H1 (cell line): ENCODE measurements at regions not wholly inside any gene's neighbourhood (a gene's known extent, or its start where the extent isn't known, plus 50 kb on each side); places are given as distances from the start of the nearest gene placed in this dataset.

Experiments
- CTCF ChIA-PET: fragments of 300-600 bp; sonication (Branson Sonifier 250); formaldehyde crosslinking; loops from one replicate; lab custom pipeline; 2021; ENCODE audit not compliant: partially characterized antibody; lab: Charles Lee
- POLR2A ChIA-PET: fragments of 300-600 bp; sonication (Branson Sonifier 250); formaldehyde crosslinking; loops from one replicate; lab custom pipeline; 2021; ENCODE audit warnings: inconsistent platforms; ENCODE audit not compliant: partially characterized antibody; lab: Charles Lee
- DNase-seq, 2 experiments: peaks; one replicate each; pipeline versions ENCODE4 v3.0.0 to v3.0.0-alpha.2; 2010 to 2022; ENCODE audit warnings: low spot score in 2 of 2, low read depth in 1 of 2, mixed read lengths in 1 of 2
- FAIRE-seq: peaks from 2 replicates; lab custom pipeline; 2011; peaks lifted over from hg19 to GRCh38; lab: Jason Lieb, UNC
- H2AFZ ChIP-seq: 2 replicates; pipeline ENCODE4 v1.8.1; 2012; ENCODE audit warnings: low read length, inconsistent platforms
- H2AK5ac ChIP-seq: 2 replicates; pipeline ENCODE4 v1.6.1; 2013; ENCODE audit warnings: low read depth, low read length
- H2BK120ac ChIP-seq: replicated peaks from 2 replicates; pipeline ENCODE3; 2013; ENCODE audit warnings: low read depth, low read length, inconsistent platforms
- H2BK12ac ChIP-seq: 2 replicates; pipeline ENCODE4 v1.6.1; 2013; ENCODE audit warnings: low read depth, low read length
- H2BK15ac ChIP-seq: 2 replicates; pipeline ENCODE4 v1.6.1; 2013; ENCODE audit warnings: low read length
- H2BK20ac ChIP-seq: 2 replicates; pipeline ENCODE4 v1.6.1; 2013; ENCODE audit warnings: low read length
- H2BK5ac ChIP-seq: 2 replicates; pipeline ENCODE4 v1.6.1; 2013; ENCODE audit warnings: low read depth, low read length
- H3K14ac ChIP-seq: 2 replicates; pipeline ENCODE4 v1.6.1; 2013; ENCODE audit warnings: inconsistent platforms; ENCODE audit not compliant: insufficient read length
- H3K18ac ChIP-seq: 2 replicates; pipeline ENCODE4 v1.6.1; 2013; ENCODE audit warnings: low read length; ENCODE audit errors: extremely low read depth
- H3K23ac ChIP-seq: 2 replicates; pipeline ENCODE4 v1.6.1; 2013; ENCODE audit warnings: inconsistent platforms; ENCODE audit not compliant: insufficient read length
- H3K23me2 ChIP-seq: 2 replicates; pipeline ENCODE4 v1.6.1; 2013; ENCODE audit warnings: low read depth, low read length
- H3K27ac ChIP-seq: 2 replicates; pipeline ENCODE4 v1.6.1; 2011; ENCODE audit warnings: low read depth, low read length, inconsistent platforms
- H3K27me3 ChIP-seq, 4 experiments: replicated peaks in 1 of 4; 1 replicate in 1 of 4; 2 replicates in 3 of 4; pipeline versions ENCODE4 v1.6.1 to v1.8.1; 2011 to 2013; ENCODE audit warnings: low read length in 3 of 4, mild to moderate bottlenecking in 3 of 4, inconsistent platforms in 2 of 4, mixed read lengths in 2 of 4, moderate library complexity in 1 of 4; ENCODE audit not compliant: control insufficient read depth in 3 of 4, insufficient read depth in 3 of 4; ENCODE audit errors: extremely low read depth in 1 of 4
- H3K36me3 ChIP-seq, 4 experiments: 2 replicates each; pipeline versions ENCODE4 v1.6.1 to v1.8.1; 2011 to 2013; ENCODE audit warnings: mild to moderate bottlenecking in 4 of 4, low read length in 3 of 4, moderate library complexity in 2 of 4, control low read depth in 1 of 4, inconsistent platforms in 1 of 4; ENCODE audit not compliant: insufficient read depth in 4 of 4, control insufficient read depth in 2 of 4
- H3K4ac ChIP-seq: replicated peaks from 2 replicates; pipeline ENCODE3; 2013; ENCODE audit warnings: low read length, low read depth, mixed read lengths, inconsistent platforms; ENCODE audit not compliant: insufficient read length
- H3K4me1 ChIP-seq, 4 experiments: replicated peaks in 1 of 4; 1 replicate in 1 of 4; 2 replicates in 3 of 4; pipeline versions ENCODE4 v1.6.1 to v1.8.1; 2011 to 2013; ENCODE audit warnings: low read length in 3 of 4, inconsistent platforms in 2 of 4, mixed read lengths in 1 of 4; ENCODE audit not compliant: insufficient read depth in 4 of 4, control insufficient read depth in 3 of 4
- H3K4me2 ChIP-seq, 2 experiments: 2 replicates each; pipeline versions ENCODE4 v1.6.1 to v1.8.1; 2011 to 2013; ENCODE audit warnings: low read depth in 2 of 2, low read length in 2 of 2, control low read depth in 1 of 2, inconsistent platforms in 1 of 2, mild to moderate bottlenecking in 1 of 2; ENCODE audit not compliant: insufficient read depth in 1 of 2
- H3K4me3 ChIP-seq, 4 experiments: fragments of 200-600, 300-600 bp in 1 of 4; sonication (generic), shearing (Covaris generic), sonication (Bioruptor Twin) in 1 of 4; 2 replicates each; pipeline versions ENCODE4 v1.5.1 to v1.8.1; 2011 to 2016; ENCODE audit warnings: low read length in 4 of 4, low read depth in 3 of 4, control low read depth in 2 of 4, inconsistent platforms in 2 of 4, mild to moderate bottlenecking in 2 of 4, mixed read lengths in 1 of 4, moderate library complexity in 1 of 4; ENCODE audit not compliant: insufficient read depth in 2 of 4; ENCODE audit errors: extremely low read depth in 1 of 4
- H3K56ac ChIP-seq: replicated peaks from 2 replicates; pipeline ENCODE3; 2013; ENCODE audit warnings: low read depth, mild to moderate bottlenecking, mixed read lengths, low read length, inconsistent platforms; ENCODE audit not compliant: insufficient read length
- H3K79me1 ChIP-seq: 2 replicates; pipeline ENCODE4 v1.6.1; 2013; ENCODE audit warnings: low read depth, low read length, control low read depth
- H3K79me2 ChIP-seq, 2 experiments: 2 replicates each; pipeline versions ENCODE4 v1.6.1 to v1.8.1; 2012 to 2013; ENCODE audit warnings: low read length in 2 of 2, mild to moderate bottlenecking in 2 of 2, inconsistent platforms in 1 of 2; ENCODE audit not compliant: insufficient read depth in 2 of 2, control insufficient read depth in 1 of 2
- H3K9ac ChIP-seq, 4 experiments: replicated peaks in 1 of 4; 1 replicate in 1 of 4; 2 replicates in 3 of 4; pipeline versions ENCODE4 v1.6.1 to v1.8.1; 2011 to 2013; ENCODE audit warnings: low read depth in 3 of 4, low read length in 3 of 4, control low read depth in 2 of 4, mild to moderate bottlenecking in 2 of 4, moderate library complexity in 2 of 4, inconsistent platforms in 1 of 4; ENCODE audit errors: extremely low read depth in 1 of 4
- H3K9me3 ChIP-seq, 2 experiments: 2 replicates each; pipeline versions ENCODE4 v1.6.1 to v1.8.1; 2012 to 2013; ENCODE audit warnings: mild to moderate bottlenecking in 2 of 2, moderate library complexity in 2 of 2, control low read depth in 1 of 2, inconsistent platforms in 1 of 2, low read depth in 1 of 2, low read length in 1 of 2, mixed read lengths in 1 of 2; ENCODE audit not compliant: insufficient read depth in 2 of 2
- H4K20me1 ChIP-seq, 2 experiments: replicated peaks in 1 of 2; 2 replicates each; pipeline versions ENCODE3 to v1.8.1; 2011 to 2013; ENCODE audit warnings: inconsistent platforms in 2 of 2, low read length in 2 of 2, mild to moderate bottlenecking in 1 of 2; ENCODE audit not compliant: insufficient read depth in 2 of 2, control insufficient read depth in 1 of 2
- H4K5ac ChIP-seq: 2 replicates; pipeline ENCODE4 v1.6.1; 2013; ENCODE audit warnings: low read length, low read depth, mixed read lengths, inconsistent platforms; ENCODE audit not compliant: insufficient read length
- H4K8ac ChIP-seq: 2 replicates; pipeline ENCODE4 v1.8.0; 2013; ENCODE audit warnings: mild to moderate bottlenecking, moderate library complexity, low read length, inconsistent platforms; ENCODE audit not compliant: insufficient read depth; ENCODE audit errors: extremely low read depth
- H4K91ac ChIP-seq: replicated peaks from 2 replicates; pipeline ENCODE3; 2013; ENCODE audit warnings: low read length, mixed read lengths, inconsistent platforms; ENCODE audit not compliant: insufficient read length
- ATF3 ChIP-seq: IDR thresholded peaks from 2 replicates; pipeline ENCODE4 v1.6.1; 2011; ENCODE audit warnings: low read depth, mild to moderate bottlenecking, low read length; ENCODE audit not compliant: insufficient read depth
- CHD1 ChIP-seq: IDR thresholded peaks from 2 replicates; pipeline ENCODE4 v1.6.1; 2012; ENCODE audit warnings: low read depth, low read length, improper control_type of control experiment
- CREB1 ChIP-seq: IDR thresholded peaks from 2 replicates; pipeline ENCODE4 v1.6.1; 2012; ENCODE audit warnings: inconsistent platforms
- KDM1A ChIP-seq: fragments of 200-600, 300-600 bp; sonication (generic); IDR thresholded peaks from 2 replicates; pipeline ENCODE4 v1.7.1; 2016; ENCODE audit warnings: mild to moderate bottlenecking, low read length, borderline replicate concordance
- POU5F1 ChIP-seq: IDR thresholded peaks from 2 replicates; pipeline ENCODE4 v1.6.1; 2011; ENCODE audit warnings: low read depth, mild to moderate bottlenecking, low read length, moderate library complexity
- SIRT6 ChIP-seq: IDR thresholded peaks from one replicate; pipeline ENCODE4 v1.7.1; 2012; ENCODE audit warnings: low read length, inconsistent platforms
- WGBS, 2 experiments: shearing (Covaris generic) in 1 of 2; methylation state at CpG; one replicate each; pipeline versions ENCODE4 v1.1.6 to v1.1.7; 2013 to 2015; ENCODE audit warnings: low lambda C conversion rate in 2 of 2, mixed read lengths in 2 of 2, inconsistent platforms in 1 of 2, low coverage in 1 of 2, missing lambda C conversion rate in 1 of 2; ENCODE audit not compliant: insufficient replicate concordance in 2 of 2, insufficient coverage in 1 of 2, insufficient read length in 1 of 2; ENCODE audit errors: extremely low coverage in 1 of 2, missing lambda C conversion rate in 1 of 2; 5-methylcytosine and 5-hydroxymethylcytosine counted together

GRCh38 chr15:37217567-37217966 is 117.2 kb upstream of the MEIS2 start:
- no peaks in the 10 kb centered on the region for H4K20me1 ChIP-seq
- CTCF ChIA-PET = interaction anchor here (0.7 to 0.9 kb wide), 3 partner anchors 13 to 264 kb away, joined by 3 read pairs; no protein-coding TSS in a partner anchor
- TF ChIP-seq POU5F1 (no peak), KDM1A (no peak), ATF3 (no peak), SIRT6 (no peak), CREB1 (no peak), CHD1 (no peak)

More at GRCh38 chr15:37217567-37217966, 117.2 kb upstream of the MEIS2 start:
- H2BK120ac ChIP-seq = no peak overlapping the region
- DNase-seq (no peak), FAIRE-seq (no peak)
- no peak overlapping the region for H2AK5ac ChIP-seq
- no peaks in the 10 kb centered on the region for H3K23me2 ChIP-seq
- H3K14ac ChIP-seq = no peak overlapping the region
- H3K18ac ChIP-seq = no peak overlapping the region
- H3K56ac ChIP-seq = no peak overlapping the region
- H3K36me3 ChIP-seq = no peaks in the 10 kb centered on the region
- no peak overlapping the region for H4K5ac ChIP-seq
- POLR2A ChIA-PET = no interaction called here
- no peak overlapping the region for H2BK20ac ChIP-seq
- no peak overlapping the region for H2AFZ ChIP-seq
- no peaks in the 10 kb centered on the region for H3K79me1 ChIP-seq
- WGBS, 2 experiments = 92% methylated on average over 1 of the region's 1 CpG; no CpG with 5 or more reads in 1 of the 2 experiments
- no peak overlapping the region for H3K27ac ChIP-seq
- H2BK5ac ChIP-seq = no peak overlapping the region
- no peak overlapping the region for H4K91ac ChIP-seq
- no peak overlapping the region for H3K4me2 ChIP-seq
- H3K4ac ChIP-seq = no peak overlapping the region
- no peaks in the 10 kb centered on the region for H3K4me1 ChIP-seq
- no peaks in the 10 kb centered on the region for H3K79me2 ChIP-seq
- H3K23ac ChIP-seq = no peak overlapping the region
- H3K9me3 ChIP-seq = no peaks in the 10 kb centered on the region
- no peak overlapping the region for H3K4me3 ChIP-seq
- no peak overlapping the region for H2BK12ac ChIP-seq
- H2BK15ac ChIP-seq = no peak overlapping the region
- no peak overlapping the region for H4K8ac ChIP-seq
- H3K9ac ChIP-seq = no peak overlapping the region
- no peaks in the 10 kb centered on the region for H3K27me3 ChIP-seq
